Astrocyte (in vitro differentiated cells and primary cell): ENCODE measurements at regions not wholly inside any gene's neighbourhood (a gene's known extent, or its start where the extent isn't known, plus 50 kb on each side); places are given as distances from the start of the nearest gene placed in this dataset.

Experiments used
- DNase-seq: peaks from one replicate; pipeline ENCODE4 v3.0.0-alpha.2; 2010; ENCODE audit warnings: low read depth
- FAIRE-seq: peaks from 2 replicates; lab custom pipeline; 2011; peaks lifted over from hg19 to GRCh38; lab: Jason Lieb, UNC
- H2AFZ ChIP-seq: 2 replicates; pipeline ENCODE4 v1.6.0; 2012; ENCODE audit warnings: low read depth, low read length, inconsistent platforms
- H3K27ac ChIP-seq: 2 replicates; pipeline ENCODE4 v1.5.1; 2011; ENCODE audit warnings: low read depth, low read length, inconsistent platforms
- H3K27me3 ChIP-seq: 2 replicates; pipeline ENCODE4 v1.6.0; 2011; ENCODE audit warnings: low read length, inconsistent platforms; ENCODE audit not compliant: insufficient read depth
- H3K36me3 ChIP-seq: 2 replicates; pipeline ENCODE4 v1.5.1; 2011; ENCODE audit warnings: low read length, inconsistent platforms; ENCODE audit not compliant: insufficient read depth
- H3K4me1 ChIP-seq: 2 replicates; pipeline ENCODE4 v1.5.1; 2011; ENCODE audit warnings: low read length, inconsistent platforms; ENCODE audit not compliant: insufficient read depth
- H3K4me2 ChIP-seq: 2 replicates; pipeline ENCODE4 v1.6.0; 2012; ENCODE audit warnings: low read length, inconsistent platforms
- H3K4me3 ChIP-seq: 2 replicates; pipeline ENCODE4 v1.5.1; 2011; ENCODE audit warnings: low read depth, mild to moderate bottlenecking, low read length, inconsistent platforms; ENCODE audit not compliant: insufficient read depth
- H3K79me2 ChIP-seq: 2 replicates; pipeline ENCODE4 v1.6.0; 2012; ENCODE audit warnings: mild to moderate bottlenecking, low read length, inconsistent platforms; ENCODE audit not compliant: insufficient read depth
- H3K9ac ChIP-seq: 2 replicates; pipeline ENCODE4 v1.6.0; 2012; ENCODE audit warnings: mild to moderate bottlenecking, low read length, inconsistent platforms
- H3K9me3 ChIP-seq: 2 replicates; pipeline ENCODE4 v1.5.1; 2012; ENCODE audit warnings: low read depth, mild to moderate bottlenecking, low read length, inconsistent platforms; ENCODE audit not compliant: insufficient read depth
- H4K20me1 ChIP-seq: 2 replicates; pipeline ENCODE4 v1.6.0; 2012; ENCODE audit warnings: low read length, inconsistent platforms; ENCODE audit not compliant: insufficient read depth
- H3K27ac Mint-ChIP-seq: one replicate; pipeline ENCODE4 v1.8.0; 2021; ENCODE audit warnings: mild to moderate bottlenecking, mixed read lengths; ENCODE audit not compliant: unreplicated experiment
- H3K27me3 Mint-ChIP-seq: one replicate; pipeline ENCODE4 v1.8.0; 2021; ENCODE audit warnings: low read depth, mixed read lengths; ENCODE audit not compliant: unreplicated experiment
- H3K36me3 Mint-ChIP-seq: one replicate; pipeline ENCODE4 v1.8.0; 2021; ENCODE audit warnings: low read depth, mixed read lengths; ENCODE audit not compliant: unreplicated experiment
- H3K4me1 Mint-ChIP-seq: one replicate; pipeline ENCODE4 v1.8.0; 2021; ENCODE audit warnings: low read depth, mixed read lengths; ENCODE audit not compliant: unreplicated experiment
- H3K4me3 Mint-ChIP-seq: one replicate; pipeline ENCODE4 v1.8.0; 2021; ENCODE audit warnings: mild to moderate bottlenecking, moderate library complexity, mixed read lengths; ENCODE audit not compliant: unreplicated experiment
- H3K9me3 Mint-ChIP-seq: one replicate; pipeline ENCODE4 v1.8.0; 2021; ENCODE audit warnings: mild to moderate bottlenecking, mixed read lengths; ENCODE audit not compliant: unreplicated experiment
- EZH2 ChIP-seq: IDR thresholded peaks from 2 replicates; pipeline ENCODE4 v1.6.1; 2012; ENCODE audit warnings: mild to moderate bottlenecking, low read length, inconsistent platforms; ENCODE audit not compliant: insufficient read depth
- TF ChIP-seq, protein P1 (sequence below): IDR thresholded peaks from 2 replicates; pipeline ENCODE4 v1.5.1; 2011; ENCODE audit warnings: low read depth, mild to moderate bottlenecking, inconsistent platforms, low read length, moderate library complexity; ENCODE audit not compliant: insufficient read depth

DNA sequence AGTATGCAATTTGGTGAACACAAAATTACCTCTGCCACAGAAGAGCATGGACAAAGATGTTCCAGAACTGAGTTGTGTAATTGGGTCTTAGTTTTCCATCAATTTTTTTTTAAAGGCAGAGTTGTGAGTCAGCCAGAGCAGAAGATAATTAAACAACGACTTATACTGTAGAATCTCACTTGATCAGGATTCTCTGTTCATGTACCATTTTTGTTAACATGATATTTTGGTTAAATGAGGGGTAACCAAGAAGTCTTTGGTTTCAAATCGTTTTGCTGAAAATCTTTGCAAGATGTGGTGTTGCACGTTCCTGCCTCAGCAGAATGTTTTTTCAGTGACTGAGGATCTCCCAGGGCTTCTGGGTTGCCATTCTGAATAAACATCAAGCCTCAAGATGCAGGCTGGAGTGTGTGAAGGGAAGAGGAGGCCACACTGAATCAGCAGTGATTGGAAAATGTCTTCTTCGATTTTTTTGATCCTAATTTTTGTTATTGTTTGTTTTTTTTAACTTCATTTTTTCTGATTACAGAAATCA lies 232.6 kb upstream of the IRX3 start:
- no peaks in the 10 kb centered on the region for H3K9me3 ChIP-seq
- no peaks in the 10 kb centered on the region for H3K27me3 ChIP-seq
- Mint-ChIP-seq H3K27ac (no peak overlapping the region), H3K9me3 (no peaks in the 10 kb centered on the region), H3K36me3 (no peaks in the 10 kb centered on the region), H3K27me3 (peaks cover 12% of the 10 kb centered on the region), H3K4me1 (no peaks in the 10 kb centered on the region), H3K4me3 (no peak overlapping the region)
- no peaks in the 10 kb centered on the region for H4K20me1 ChIP-seq
- H3K4me3 ChIP-seq, result no peak overlapping the region
- no peak for FAIRE-seq
- no peak overlapping the region for H2AFZ ChIP-seq
- no peaks in the 10 kb centered on the region for H3K36me3 ChIP-seq
- no peak overlapping the region for H3K9ac ChIP-seq
- H3K27ac ChIP-seq, result no peak overlapping the region
- no peak for DNase-seq
- TF ChIP-seq EZH2, result no peak
- TF ChIP-seq, protein P1, sequence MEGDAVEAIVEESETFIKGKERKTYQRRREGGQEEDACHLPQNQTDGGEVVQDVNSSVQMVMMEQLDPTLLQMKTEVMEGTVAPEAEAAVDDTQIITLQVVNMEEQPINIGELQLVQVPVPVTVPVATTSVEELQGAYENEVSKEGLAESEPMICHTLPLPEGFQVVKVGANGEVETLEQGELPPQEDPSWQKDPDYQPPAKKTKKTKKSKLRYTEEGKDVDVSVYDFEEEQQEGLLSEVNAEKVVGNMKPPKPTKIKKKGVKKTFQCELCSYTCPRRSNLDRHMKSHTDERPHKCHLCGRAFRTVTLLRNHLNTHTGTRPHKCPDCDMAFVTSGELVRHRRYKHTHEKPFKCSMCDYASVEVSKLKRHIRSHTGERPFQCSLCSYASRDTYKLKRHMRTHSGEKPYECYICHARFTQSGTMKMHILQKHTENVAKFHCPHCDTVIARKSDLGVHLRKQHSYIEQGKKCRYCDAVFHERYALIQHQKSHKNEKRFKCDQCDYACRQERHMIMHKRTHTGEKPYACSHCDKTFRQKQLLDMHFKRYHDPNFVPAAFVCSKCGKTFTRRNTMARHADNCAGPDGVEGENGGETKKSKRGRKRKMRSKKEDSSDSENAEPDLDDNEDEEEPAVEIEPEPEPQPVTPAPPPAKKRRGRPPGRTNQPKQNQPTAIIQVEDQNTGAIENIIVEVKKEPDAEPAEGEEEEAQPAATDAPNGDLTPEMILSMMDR, result no peak
- no peaks in the 10 kb centered on the region for H3K4me1 ChIP-seq
- H3K79me2 ChIP-seq, result no peaks in the 10 kb centered on the region
- H3K4me2 ChIP-seq, result no peak overlapping the region

GRCh38 chr16:54517181-54517580 lies 230.6 kb upstream of the IRX3 start:
- Histone ChIP-seq H3K79me2 (no peaks in the 10 kb centered on the region), H3K4me3 (no peak overlapping the region), H3K27ac (no peak overlapping the region), H3K9ac (no peak overlapping the region), H2AFZ (no peak overlapping the region), H3K4me2 (no peak overlapping the region), H3K4me1 (no peaks in the 10 kb centered on the region), H4K20me1 (no peaks in the 10 kb centered on the region), H3K27me3 (peaks cover 3% of the 10 kb centered on the region), H3K36me3 (no peaks in the 10 kb centered on the region), H3K9me3 (no peaks in the 10 kb centered on the region)
- Mint-ChIP-seq H3K27ac (no peak overlapping the region), H3K4me1 (no peaks in the 10 kb centered on the region), H3K36me3 (no peaks in the 10 kb centered on the region), H3K4me3 (no peak overlapping the region), H3K9me3 (no peaks in the 10 kb centered on the region), H3K27me3 (peaks cover 11% of the 10 kb centered on the region)
- TF ChIP-seq, protein P1, result no peak
- no peak for TF ChIP-seq EZH2
- DNase-seq, result no peak
- no peak for FAIRE-seq

- Histone ChIP-seq H3K27ac (no peak overlapping the region), H3K9ac (no peak overlapping the region), H3K27me3 (peaks cover 11% of the 10 kb centered on the region), H4K20me1 (no peaks in the 10 kb centered on the region), H3K4me2 (no peak overlapping the region), H3K4me1 (peaks cover 14% of the 10 kb centered on the region), H3K4me3 (no peak overlapping the region), H2AFZ (no peak overlapping the region), H3K9me3 (no peaks in the 10 kb centered on the region), H3K79me2 (no peaks in the 10 kb centered on the region), H3K36me3 (no peaks in the 10 kb centered on the region)
- FAIRE-seq (no peak), DNase-seq (no peak)
- H3K27ac Mint-ChIP-seq, result no peak overlapping the region
- peaks cover 27% of the 10 kb centered on the region for H3K27me3 Mint-ChIP-seq
- no peak for TF ChIP-seq EZH2
- TF ChIP-seq, protein P1, result no peak
- no peaks in the 10 kb centered on the region for H3K36me3 Mint-ChIP-seq
- H3K4me1 Mint-ChIP-seq, result no peaks in the 10 kb centered on the region
- no peak overlapping the region for H3K4me3 Mint-ChIP-seq
- no peaks in the 10 kb centered on the region for H3K9me3 Mint-ChIP-seq
These were observed 225.9 kb upstream of the IRX3 start for GRCh38 chr16:54512467-54512995.
